ENCODE measurements at regions not wholly inside any gene's neighbourhood (a gene's known extent, or its start where the extent isn't known, plus 50 kb on each side); places are given as distances from the start of the nearest gene placed in this dataset.
A peak's percentile ranks its signal among the peaks of the same experiment; 100 is the strongest.

DNA sequence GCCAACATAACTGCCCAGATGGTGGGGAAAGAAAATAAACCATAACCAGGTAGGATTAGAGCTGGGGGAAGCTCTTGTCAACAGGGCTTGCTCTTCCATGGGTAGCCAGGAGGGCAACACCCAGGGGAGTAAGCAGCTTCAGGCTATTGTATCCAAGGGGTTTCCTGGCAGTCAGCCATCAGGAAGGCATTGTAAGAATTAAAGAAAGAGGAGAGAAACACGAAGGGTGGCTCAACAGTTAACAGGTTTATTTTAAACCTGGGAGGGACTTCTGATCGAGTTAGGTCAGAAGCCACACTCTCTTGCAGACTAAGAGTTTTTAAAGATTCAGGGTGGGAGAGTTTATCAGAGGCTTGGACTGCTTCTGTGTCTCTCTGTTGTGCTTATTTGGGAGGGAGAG, 114.2 kb downstream of the QRSL1 start:
- Histone ChIP-seq H3K4me3 (no peak overlapping the region), H3K27me3 (replicated peaks; ENCODE audit: insufficient read depth) (no peaks in the 10 kb centered on the region), H3K9me3 (no peaks in the 10 kb centered on the region), H3K36me3 (no peaks in the 10 kb centered on the region), H3K4me1 (replicated peaks) (no peaks in the 10 kb centered on the region), H3K27ac (no peak overlapping the region)
- intact Hi-C loops (cut with DNase I) = no loop called here
- TF ChIP-seq CTCF (IDR thresholded peaks at IDR 0.05) = no peak
- no peak for TF ChIP-seq POLR2A (IDR thresholded peaks at IDR 0.05)
- TF ChIP-seq POLR2AphosphoS5 (IDR thresholded peaks at IDR 0.05) = no peak
- no peak for DNase-seq (ENCODE audit: low spot score)
- 60% methylated on average over 2 of the region's 2 CpGs for WGBS

- no peak for DNase-seq (ENCODE audit: low spot score)
- Histone ChIP-seq H3K27me3 (replicated peaks; ENCODE audit: insufficient read depth) (no peaks in the 10 kb centered on the region), H3K9me3 (no peaks in the 10 kb centered on the region), H3K27ac (no peak overlapping the region), H3K36me3 (no peaks in the 10 kb centered on the region), H3K4me1 (replicated peaks) (no peaks in the 10 kb centered on the region), H3K4me3 (no peak overlapping the region)
- WGBS = 82% methylated on average over 3 of the region's 3 CpGs
- TF ChIP-seq CTCF (IDR thresholded peaks at IDR 0.05) (no peak), POLR2AphosphoS5 (IDR thresholded peaks at IDR 0.05) (no peak), POLR2A (IDR thresholded peaks at IDR 0.05) (no peak)
- intact Hi-C loops (cut with DNase I) = no loop called here
Observed at GRCh38 chr6:106740287-106740686, 110.9 kb downstream of the QRSL1 start.

- TF ChIP-seq POLR2AphosphoS5 (IDR thresholded peaks at IDR 0.05) (peak; percentile 63), CTCF (IDR thresholded peaks at IDR 0.05) (peak in 2 of 4 experiments; percentile 5 to 7), POLR2A (IDR thresholded peaks at IDR 0.05) (no peak)
- intact Hi-C loops (cut with DNase I) = no loop called here
- no peaks in the 10 kb centered on the region for H3K9me3 ChIP-seq
- H3K4me1 ChIP-seq (replicated peaks) = no peaks in the 10 kb centered on the region
- WGBS = 41% methylated on average over 5 of the region's 5 CpGs
- H3K36me3 ChIP-seq = no peaks in the 10 kb centered on the region
- no peaks in the 10 kb centered on the region for H3K27me3 ChIP-seq (replicated peaks; ENCODE audit: insufficient read depth)
- peak; percentile 81 for DNase-seq (ENCODE audit: low spot score)
- H3K27ac ChIP-seq = no peak overlapping the region
- no peak overlapping the region for H3K4me3 ChIP-seq
Observed at GRCh38 chr6:106739387-106739786, 110.0 kb downstream of the QRSL1 start.

DNA sequence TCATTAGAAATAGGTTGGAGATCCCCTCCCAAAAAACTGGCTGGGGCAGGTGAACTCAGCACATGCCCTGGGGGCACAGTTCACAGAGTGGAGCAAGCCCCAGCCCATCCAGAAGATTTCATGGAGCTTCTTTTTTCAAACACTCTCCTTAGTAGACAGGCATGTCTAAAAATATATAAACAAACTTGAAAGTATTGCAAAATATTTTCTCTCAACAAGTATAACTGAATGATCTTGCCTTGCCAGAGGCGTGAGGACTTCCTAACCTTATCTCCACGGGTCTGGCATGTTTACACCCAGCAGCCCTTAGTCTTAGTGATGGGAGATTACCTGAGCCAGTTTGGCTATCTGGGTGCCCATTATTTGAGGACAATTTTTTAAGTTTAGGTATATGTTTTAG, 107.1 kb downstream of the QRSL1 start:
- H3K9me3 ChIP-seq = no peaks in the 10 kb centered on the region
- no peak overlapping the region for H3K27ac ChIP-seq
- WGBS = 50% methylated on average over 2 of the region's 2 CpGs
- no peak for DNase-seq (ENCODE audit: low spot score)
- intact Hi-C loops (cut with DNase I) = no loop called here
- no peak overlapping the region for H3K4me3 ChIP-seq
- no peaks in the 10 kb centered on the region for H3K27me3 ChIP-seq (replicated peaks; ENCODE audit: insufficient read depth)
- H3K4me1 ChIP-seq (replicated peaks) = no peaks in the 10 kb centered on the region
- TF ChIP-seq CTCF (IDR thresholded peaks at IDR 0.05) (no peak), POLR2AphosphoS5 (IDR thresholded peaks at IDR 0.05) (no peak), POLR2A (IDR thresholded peaks at IDR 0.05) (no peak)
- H3K36me3 ChIP-seq = no peaks in the 10 kb centered on the region

DNA sequence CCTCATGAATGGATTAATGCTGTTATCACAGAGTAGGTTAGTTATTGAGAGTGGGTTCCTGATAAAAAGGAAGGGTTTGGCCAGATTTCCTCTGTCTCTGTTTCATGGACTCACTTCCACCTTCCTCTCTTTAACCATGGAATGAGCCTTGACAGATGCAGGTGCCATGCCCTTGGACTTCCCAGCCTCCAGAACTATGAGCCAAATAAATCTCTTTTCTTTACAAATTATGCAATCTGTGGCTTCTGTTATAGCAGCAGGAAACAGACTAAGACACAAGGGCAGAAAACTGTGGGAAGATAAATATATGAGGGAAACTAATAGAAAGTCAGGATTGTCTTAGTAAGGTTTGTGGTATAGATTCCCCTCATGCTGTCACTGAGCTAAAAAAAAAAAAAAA, 106.5 kb downstream of the QRSL1 start:
- H3K9me3 ChIP-seq = no peaks in the 10 kb centered on the region
- no peak overlapping the region for H3K4me3 ChIP-seq
- H3K27me3 ChIP-seq (replicated peaks; ENCODE audit: insufficient read depth) = no peaks in the 10 kb centered on the region
- H3K36me3 ChIP-seq = no peaks in the 10 kb centered on the region
- no peak overlapping the region for H3K27ac ChIP-seq
- intact Hi-C loops (cut with DNase I) = no loop called here
- DNase-seq (ENCODE audit: low spot score) = no peak
- no peaks in the 10 kb centered on the region for H3K4me1 ChIP-seq (replicated peaks)
- TF ChIP-seq POLR2AphosphoS5 (IDR thresholded peaks at IDR 0.05) (no peak), POLR2A (IDR thresholded peaks at IDR 0.05) (no peak), CTCF (IDR thresholded peaks at IDR 0.05) (no peak)

Measured in prostate gland (tissue), 2 donors.